Left lung (tissue), 4 donors: ENCODE measurements at regions not wholly inside any gene's neighbourhood (a gene's known extent, or its start where the extent isn't known, plus 50 kb on each side); places are given as distances from the start of the nearest gene placed in this dataset.

Experiments
- ATAC-seq: fragments of 200-7000 bp; cut with Tn5 transposase; one replicate; pipeline ENCODE4 v1.9.1; 2020; ENCODE audit warnings: moderate library complexity
- DNase-seq, 4 donors: peaks; one replicate each; pipeline ENCODE4 v3.0.0-alpha.2; 2013 to 2020
- H3K27ac ChIP-seq, 2 donors: fragments of 200-600 bp; sonication (generic) in 1 of 2; one replicate each; pipeline versions ENCODE4 v1.5.0 to v1.8.0; 2020 to 2021
- H3K27me3 ChIP-seq, 2 donors: fragments of 200-600 bp; sonication (generic) in 1 of 2; one replicate each; pipeline versions ENCODE4 v1.5.0 to v1.8.0; 2020 to 2021
- H3K36me3 ChIP-seq, 2 donors: fragments of 200-600 bp; sonication (generic) in 1 of 2; one replicate each; pipeline versions ENCODE4 v1.5.0 to v1.8.0; 2020 to 2021
- H3K4me1 ChIP-seq, 2 donors: fragments of 200-600 bp; one replicate each; pipeline ENCODE4 v1.8.0; 2021
- H3K4me3 ChIP-seq, 2 donors: fragments of 200-600 bp; sonication (generic) in 1 of 2; one replicate each; pipeline versions ENCODE4 v1.5.0 to v1.8.0; 2020 to 2021; ENCODE audit warnings: mild to moderate bottlenecking in 1 of 2
- H3K9me3 ChIP-seq, 2 donors: fragments of 200-600 bp; sonication (generic) in 1 of 2; one replicate each; pipeline versions ENCODE4 v1.5.0 to v1.8.0; 2020 to 2021
- intact Hi-C, 2 donors: fragments of 100-400 bp; cut with DNase I; formaldehyde crosslinking; loops; one replicate each; pipeline versions ENCODE4 v1.11.2 to v1.14.2; 2022
- TF ChIP-seq, protein P1 (sequence below), 2 donors: fragments of 200-600 bp; sonication (generic) in 1 of 2; IDR thresholded peaks; one replicate each; pipeline versions ENCODE4 v1.5.0 to v1.8.0; 2021; ENCODE audit warnings: antibody characterized with exemption in 2 of 2
- donor health status: DM: no; HTN: yes; CAD: no.
- donor health status: DM: no; HTN: no; CAD: no.

DNA sequence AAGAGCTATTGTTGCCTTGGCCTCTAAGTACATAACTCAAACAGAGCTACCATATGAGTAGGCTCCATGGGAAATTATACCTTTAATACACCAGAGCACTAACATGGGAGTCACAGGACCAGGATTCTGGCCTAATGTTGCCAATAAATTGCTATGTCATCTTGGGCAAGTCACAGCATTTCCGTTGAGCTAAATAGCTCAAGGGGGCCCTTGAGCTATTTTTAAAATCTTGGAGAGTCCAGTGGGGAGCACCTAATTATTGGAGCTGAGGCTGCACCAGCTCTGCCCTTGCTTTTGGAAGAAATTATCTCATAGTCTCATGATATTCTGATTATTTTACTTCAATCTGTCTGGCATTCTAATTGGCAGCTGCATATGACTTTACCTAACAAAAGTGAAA lies 350.8 kb downstream of the ENC1 start:
- no peak for ATAC-seq
- intact Hi-C loops, result no loop called here
- H3K27ac ChIP-seq, result peak overlapping the region in 1 of 2 donors; percentile 41
- TF ChIP-seq, protein P1, sequence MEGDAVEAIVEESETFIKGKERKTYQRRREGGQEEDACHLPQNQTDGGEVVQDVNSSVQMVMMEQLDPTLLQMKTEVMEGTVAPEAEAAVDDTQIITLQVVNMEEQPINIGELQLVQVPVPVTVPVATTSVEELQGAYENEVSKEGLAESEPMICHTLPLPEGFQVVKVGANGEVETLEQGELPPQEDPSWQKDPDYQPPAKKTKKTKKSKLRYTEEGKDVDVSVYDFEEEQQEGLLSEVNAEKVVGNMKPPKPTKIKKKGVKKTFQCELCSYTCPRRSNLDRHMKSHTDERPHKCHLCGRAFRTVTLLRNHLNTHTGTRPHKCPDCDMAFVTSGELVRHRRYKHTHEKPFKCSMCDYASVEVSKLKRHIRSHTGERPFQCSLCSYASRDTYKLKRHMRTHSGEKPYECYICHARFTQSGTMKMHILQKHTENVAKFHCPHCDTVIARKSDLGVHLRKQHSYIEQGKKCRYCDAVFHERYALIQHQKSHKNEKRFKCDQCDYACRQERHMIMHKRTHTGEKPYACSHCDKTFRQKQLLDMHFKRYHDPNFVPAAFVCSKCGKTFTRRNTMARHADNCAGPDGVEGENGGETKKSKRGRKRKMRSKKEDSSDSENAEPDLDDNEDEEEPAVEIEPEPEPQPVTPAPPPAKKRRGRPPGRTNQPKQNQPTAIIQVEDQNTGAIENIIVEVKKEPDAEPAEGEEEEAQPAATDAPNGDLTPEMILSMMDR (IDR thresholded peaks at IDR 0.05), result no peak
- no peaks in the 10 kb centered on the region for H3K36me3 ChIP-seq
- H3K27me3 ChIP-seq, result no peaks in the 10 kb centered on the region
- H3K9me3 ChIP-seq, result no peaks in the 10 kb centered on the region
- peaks cover 0 to 11% of the 10 kb centered on the region in 2 donors for H3K4me1 ChIP-seq
- H3K4me3 ChIP-seq, result no peak overlapping the region
- no peak for DNase-seq

DNA sequence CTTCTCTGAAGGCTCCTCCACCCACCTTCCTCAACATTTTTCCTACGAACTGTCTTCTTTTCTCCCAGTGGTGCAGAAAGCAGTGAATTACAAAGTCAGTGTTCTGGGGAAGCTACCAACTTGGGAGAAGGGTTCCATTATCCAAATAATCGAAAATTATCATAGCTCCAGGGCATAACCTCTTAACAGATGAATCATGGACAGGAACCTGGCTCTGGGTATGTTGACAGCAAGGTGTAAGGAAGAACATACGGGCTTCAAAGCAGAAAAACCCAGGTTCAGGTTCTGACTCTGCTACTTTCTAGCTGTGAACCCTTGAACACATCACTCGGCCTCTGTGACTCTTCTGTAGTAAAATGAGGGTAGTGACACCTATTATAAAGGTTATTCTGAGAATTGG lies 351.3 kb downstream of the ENC1 start:
- H3K4me1 ChIP-seq, result peaks cover 0 to 11% of the 10 kb centered on the region in 2 donors
- H3K27ac ChIP-seq, result peak overlapping the region in 1 of 2 donors; percentile 41
- ATAC-seq, result no peak
- H3K4me3 ChIP-seq, result no peak overlapping the region
- no peaks in the 10 kb centered on the region for H3K36me3 ChIP-seq
- H3K9me3 ChIP-seq, result no peaks in the 10 kb centered on the region
- no peaks in the 10 kb centered on the region for H3K27me3 ChIP-seq
- TF ChIP-seq, protein P1 (IDR thresholded peaks at IDR 0.05), result no peak
- intact Hi-C loops, result no loop called here
- DNase-seq, result no peak

DNA sequence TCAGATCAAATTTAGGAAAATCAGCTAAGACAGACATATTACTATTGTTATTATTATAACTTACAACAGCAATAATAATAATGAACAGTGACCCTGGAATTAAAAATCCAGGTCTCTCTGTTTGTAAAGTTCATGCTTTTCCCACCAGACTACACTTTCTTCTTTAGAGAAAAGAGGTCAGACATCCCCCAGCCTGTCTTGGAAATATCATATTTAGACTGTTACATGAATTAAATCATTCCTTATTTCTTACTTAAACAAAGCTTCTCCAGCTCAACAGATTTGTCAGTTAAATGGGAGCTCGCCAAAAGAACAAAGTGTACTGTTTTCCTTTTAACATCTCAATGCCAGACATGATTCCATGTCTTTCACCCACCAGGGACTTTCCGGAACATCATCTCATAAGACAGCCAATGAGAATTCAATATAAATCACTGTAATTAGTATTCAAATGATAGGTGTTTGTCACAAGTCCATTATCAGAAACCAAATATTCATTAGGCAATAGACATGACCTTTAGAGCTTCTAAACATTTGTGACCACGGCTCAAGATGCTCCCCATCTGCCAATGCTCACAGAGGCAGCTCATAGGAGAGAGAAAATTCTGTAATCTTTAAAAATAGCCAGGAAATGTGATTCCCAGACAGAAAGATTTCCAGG lies 351.9 kb downstream of the ENC1 start:
- ATAC-seq, result peak; percentile 56
- Histone ChIP-seq H3K27me3 (no peaks in the 10 kb centered on the region), H3K27ac (peak overlapping the region in 1 of 2 donors; percentile 41), H3K4me1 (peaks cover 0 to 11% of the 10 kb centered on the region in 2 donors), H3K9me3 (no peaks in the 10 kb centered on the region), H3K4me3 (no peak overlapping the region), H3K36me3 (no peaks in the 10 kb centered on the region)
- peak in 1 of 4 donors; percentile 51 for DNase-seq
- intact Hi-C loops, result no loop called here
- TF ChIP-seq, protein P1 (IDR thresholded peaks at IDR 0.05), result no peak

DNA sequence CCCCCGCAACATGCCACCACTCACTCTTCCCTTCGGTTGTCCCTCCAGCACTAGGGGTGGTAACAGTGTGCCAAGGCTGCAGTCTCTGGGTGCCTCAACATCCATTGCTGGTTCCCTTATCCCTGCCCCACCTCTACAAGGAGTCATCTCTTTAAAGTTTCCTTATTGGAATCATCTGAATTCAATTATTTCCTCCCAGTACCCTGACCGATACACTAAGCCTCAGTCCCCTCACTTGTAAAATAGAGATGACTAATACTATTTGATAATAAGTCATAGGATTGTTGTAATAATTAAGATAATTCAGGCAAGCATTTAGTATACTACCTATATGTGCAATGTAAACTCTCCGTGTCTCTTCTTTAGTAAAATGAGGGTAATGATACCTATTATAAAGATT lies 352.5 kb downstream of the ENC1 start:
- Histone ChIP-seq H3K27ac (peak overlapping the region in 1 of 2 donors; percentile 41), H3K4me3 (no peak overlapping the region), H3K27me3 (no peaks in the 10 kb centered on the region), H3K36me3 (no peaks in the 10 kb centered on the region), H3K4me1 (peaks cover 0 to 11% of the 10 kb centered on the region in 2 donors), H3K9me3 (no peaks in the 10 kb centered on the region)
- intact Hi-C loops, result no loop called here
- ATAC-seq (no peak), DNase-seq (no peak)
- TF ChIP-seq, protein P1 (IDR thresholded peaks at IDR 0.05), result no peak

DNA sequence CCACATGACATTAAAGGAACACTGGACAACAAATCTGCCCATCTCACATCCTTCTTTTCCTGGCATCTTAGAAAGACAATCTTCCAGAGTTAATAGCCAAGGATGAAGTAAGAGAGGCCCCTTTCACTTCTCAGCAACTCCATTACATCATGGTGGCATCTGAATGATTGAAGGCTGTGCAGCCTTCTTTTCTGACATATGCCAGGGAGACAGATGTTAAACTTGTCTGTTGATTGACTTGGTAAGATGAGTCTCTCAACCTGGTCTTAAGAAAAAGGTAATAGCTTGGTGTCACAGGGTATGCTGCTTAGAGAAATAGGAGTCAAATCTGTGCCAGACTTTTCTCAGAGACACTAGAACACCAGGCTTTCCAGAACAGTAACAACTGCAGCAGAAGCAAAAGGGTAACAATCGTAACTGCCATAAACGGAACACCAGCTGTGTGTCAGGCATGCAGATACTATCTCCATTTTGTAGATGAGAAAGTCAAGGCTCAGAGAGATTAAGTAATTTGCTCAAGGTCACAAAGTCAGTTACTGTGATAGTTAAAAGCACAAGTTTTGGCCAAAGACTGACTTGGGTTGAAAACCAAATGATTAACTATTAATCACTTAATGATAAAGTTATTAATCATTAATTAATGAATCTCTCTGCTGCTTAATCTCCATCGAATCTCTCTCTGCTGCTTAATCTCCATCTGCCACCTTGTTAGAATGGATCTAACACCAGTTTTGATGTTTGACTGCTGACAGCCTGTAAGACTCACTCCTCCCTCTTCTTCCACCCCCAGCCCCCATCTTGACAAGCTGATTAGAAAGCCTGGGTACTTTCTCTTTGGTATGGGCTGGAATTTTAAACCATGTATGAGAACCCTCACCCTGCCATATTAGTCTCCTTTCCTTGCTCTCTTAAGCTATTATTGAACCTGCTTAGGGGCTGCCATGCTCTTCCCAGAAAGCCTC lies 353.5 kb downstream of the ENC1 start:
- Histone ChIP-seq H3K9me3 (no peaks in the 10 kb centered on the region), H3K27me3 (no peaks in the 10 kb centered on the region), H3K4me3 (no peak overlapping the region), H3K4me1 (peaks cover 0 to 7% of the 10 kb centered on the region in 2 donors), H3K36me3 (no peaks in the 10 kb centered on the region), H3K27ac (peak overlapping the region in 1 of 2 donors; percentile 41)
- DNase-seq, result no peak
- TF ChIP-seq, protein P1 (IDR thresholded peaks at IDR 0.05), result no peak
- intact Hi-C loops, result no loop called here
- ATAC-seq, result no peak
